Mesodermal cell (in vitro differentiated cells): ENCODE measurements at regions not wholly inside any gene's neighbourhood (a gene's known extent, or its start where the extent isn't known, plus 50 kb on each side); places are given as distances from the start of the nearest gene placed in this dataset.

Experiments
- H3K27ac ChIP-seq: 2 replicates; pipeline ENCODE4 v1.7.0; 2013; ENCODE audit warnings: mild to moderate bottlenecking, low read depth, low read length, moderate library complexity; ENCODE audit not compliant: severe bottlenecking
- H3K36me3 ChIP-seq: 2 replicates; pipeline ENCODE4 v1.7.1; 2013; ENCODE audit warnings: mild to moderate bottlenecking, low read length, moderate library complexity; ENCODE audit not compliant: control insufficient read depth, insufficient read depth
- H3K4me1 ChIP-seq: one replicate; pipeline ENCODE4 v1.7.1; 2013; ENCODE audit warnings: mild to moderate bottlenecking, low read length; ENCODE audit not compliant: insufficient read depth, control insufficient read depth, poor library complexity, severe bottlenecking
- H3K4me3 ChIP-seq: 2 replicates; pipeline ENCODE4 v1.7.0; 2013; ENCODE audit warnings: low read length, control low read depth, mild to moderate bottlenecking; ENCODE audit not compliant: insufficient read depth, poor library complexity, severe bottlenecking; ENCODE audit errors: extremely low read depth
- H3K9me3 ChIP-seq: 2 replicates; pipeline ENCODE4 v1.7.1; 2013; ENCODE audit warnings: mild to moderate bottlenecking, low read length, moderate library complexity; ENCODE audit not compliant: control insufficient read depth
- whole genome bisulfite sequencing, 2 experiments: methylation state at CpG; one replicate each; pipeline ENCODE4 v1.1.5; 2013; ENCODE audit warnings: missing lambda C conversion rate in 2 of 2; ENCODE audit not compliant: insufficient coverage in 2 of 2; 5-methylcytosine and 5-hydroxymethylcytosine counted together

DNA sequence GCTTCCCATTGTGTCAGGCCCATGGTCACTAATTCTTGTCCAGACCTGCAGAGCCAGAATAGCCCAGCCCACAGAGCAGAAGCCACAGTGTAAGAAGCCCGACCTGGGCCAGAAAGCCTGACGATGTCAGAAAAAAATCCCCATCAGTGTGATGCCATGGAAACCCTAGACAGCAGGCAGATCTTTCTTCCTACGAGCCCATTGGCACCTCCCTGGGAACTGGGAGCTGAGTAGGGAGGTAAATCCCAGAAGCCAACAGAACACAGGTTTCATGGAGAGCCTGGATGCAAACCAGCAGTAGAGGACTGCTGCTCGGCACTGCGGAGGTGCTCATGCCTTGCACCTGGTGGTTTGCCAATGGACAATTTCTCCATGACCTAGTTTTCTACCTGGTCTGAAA, 82.2 kb upstream of the SLC22A16 start:
- Histone ChIP-seq H3K4me3 (no peak overlapping the region), H3K36me3 (no peaks in the 10 kb centered on the region), H3K27ac (no peak overlapping the region), H3K4me1 (no peaks in the 10 kb centered on the region), H3K9me3 (no peaks in the 10 kb centered on the region)
- 90 to 97% methylated on average over 5 of the region's 5 CpGs for WGBS, 2 experiments

DNA sequence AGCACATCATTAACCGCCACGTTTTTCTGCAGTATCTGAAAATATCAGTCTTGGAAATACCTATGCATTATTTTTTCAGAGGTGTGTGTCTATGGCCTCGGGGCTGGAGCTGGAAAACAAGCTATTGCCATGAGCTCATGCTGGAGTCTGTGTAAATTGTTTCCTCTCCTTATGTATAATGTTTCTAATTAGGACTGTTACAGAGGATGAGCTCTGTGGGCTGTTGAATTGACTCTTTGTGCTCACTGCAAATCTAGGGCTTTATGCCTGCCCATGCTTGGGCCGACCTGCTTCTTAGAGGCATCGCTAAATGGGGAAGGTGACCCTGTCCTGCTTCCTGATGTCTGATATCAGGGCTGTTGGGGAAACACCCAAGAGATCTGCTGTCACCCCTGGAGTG, 80.8 kb upstream of the SLC22A16 start:
- Histone ChIP-seq H3K36me3 (no peaks in the 10 kb centered on the region), H3K4me1 (no peaks in the 10 kb centered on the region), H3K9me3 (peaks cover 6% of the 10 kb centered on the region), H3K4me3 (no peak overlapping the region), H3K27ac (no peak overlapping the region)
- WGBS, 2 experiments: 91 to 94% methylated on average over 2 to 4 of the region's 5 CpGs

DNA sequence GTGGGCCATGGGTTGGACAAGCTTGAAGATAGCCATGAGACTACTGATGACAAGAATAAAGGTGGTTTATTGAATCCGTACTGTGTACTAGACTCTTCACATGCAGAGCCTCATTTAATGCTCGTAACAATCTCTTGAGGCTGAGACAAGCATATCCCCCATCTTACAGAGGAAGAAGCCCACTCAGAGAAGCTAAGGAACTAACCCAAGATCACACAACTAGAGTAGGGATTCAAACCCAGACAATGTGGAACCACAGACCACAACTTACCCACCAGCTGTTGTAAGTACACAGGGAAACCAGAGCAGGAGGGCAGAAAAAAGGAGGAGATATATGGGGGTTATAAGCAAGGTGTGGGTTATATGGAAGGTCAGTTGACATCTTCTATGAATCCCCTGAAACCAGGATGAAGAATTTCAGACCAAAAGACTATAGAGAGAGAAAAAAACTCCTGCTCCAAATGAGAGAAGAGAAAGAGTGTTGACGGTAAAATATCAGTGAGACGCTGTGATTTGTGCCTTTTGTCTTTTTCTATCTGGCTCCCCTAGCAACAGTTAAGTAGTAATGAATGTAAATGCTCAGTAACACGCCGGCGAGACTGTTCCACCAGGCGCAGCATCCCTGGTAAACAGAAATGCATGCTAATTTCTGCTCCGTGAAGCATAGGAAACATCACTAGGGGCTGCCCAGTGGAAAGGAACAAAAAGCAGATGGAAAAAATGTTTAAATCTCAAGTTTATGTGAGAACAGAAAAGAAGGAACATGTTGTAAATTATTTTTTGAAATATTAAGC, 80.1 kb upstream of the SLC22A16 start:
- Histone ChIP-seq H3K36me3 (no peaks in the 10 kb centered on the region), H3K9me3 (peaks cover 7% of the 10 kb centered on the region), H3K4me1 (no peaks in the 10 kb centered on the region), H3K27ac (no peak overlapping the region), H3K4me3 (no peak overlapping the region)
- 93 to 96% methylated on average over 6 to 7 of the region's 9 CpGs for whole genome bisulfite sequencing, 2 experiments

DNA sequence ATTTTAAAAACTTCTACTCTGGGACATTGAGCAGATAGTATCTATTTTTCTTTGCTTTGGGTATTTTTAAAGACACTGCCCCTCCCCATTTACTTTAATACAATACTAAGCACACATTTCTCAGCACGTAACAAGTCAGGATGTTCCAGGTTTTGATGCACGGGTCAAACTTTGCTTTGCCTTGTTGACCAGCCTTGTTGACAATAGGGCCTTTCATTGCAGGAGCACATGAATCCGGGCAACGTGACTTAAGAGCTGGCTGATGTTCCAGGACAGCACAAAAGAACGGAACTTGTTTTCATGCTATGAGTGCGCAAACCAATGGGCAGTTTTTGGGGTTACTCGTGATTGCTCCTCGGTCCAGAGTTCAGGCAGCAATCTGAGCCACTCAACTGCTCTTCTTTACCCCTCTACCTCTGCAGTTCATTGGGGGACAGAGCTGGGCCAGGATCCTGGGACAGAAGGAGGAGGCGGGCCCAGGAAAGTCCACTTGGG, 78.6 kb upstream of the SLC22A16 start:
- 94 to 98% methylated on average over 8 of the region's 9 CpGs for WGBS, 2 experiments
- Histone ChIP-seq H3K36me3 (no peaks in the 10 kb centered on the region), H3K27ac (no peak overlapping the region), H3K4me1 (no peaks in the 10 kb centered on the region), H3K4me3 (no peak overlapping the region), H3K9me3 (peaks cover 7% of the 10 kb centered on the region)

DNA sequence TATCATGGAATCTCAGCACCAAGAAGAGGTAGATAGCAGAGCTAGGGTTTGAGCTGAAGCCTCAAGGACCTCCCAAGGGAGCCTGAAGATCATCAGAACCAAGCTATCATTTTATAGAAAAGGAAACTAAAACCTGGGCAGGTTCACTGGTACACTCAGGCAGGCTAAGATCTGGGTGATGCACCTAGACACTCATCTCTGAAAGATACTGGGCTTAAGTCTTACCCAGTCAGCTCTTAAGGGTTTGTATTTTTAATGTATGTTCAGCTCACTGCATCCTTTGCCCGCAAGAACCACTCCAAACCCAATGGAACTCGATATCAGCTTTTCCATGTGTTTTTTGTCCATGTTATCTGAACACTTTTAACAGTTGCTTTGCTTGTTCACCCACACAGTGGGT, 78.0 kb upstream of the SLC22A16 start:
- no peaks in the 10 kb centered on the region for H3K4me1 ChIP-seq
- no peak overlapping the region for H3K4me3 ChIP-seq
- no peak overlapping the region for H3K27ac ChIP-seq
- 100% methylated on average over 1 of the region's 2 CpGs; no CpG with 5 or more reads in 1 of the 2 experiments for WGBS, 2 experiments
- no peaks in the 10 kb centered on the region for H3K36me3 ChIP-seq
- H3K9me3 ChIP-seq: peaks cover 7% of the 10 kb centered on the region

DNA sequence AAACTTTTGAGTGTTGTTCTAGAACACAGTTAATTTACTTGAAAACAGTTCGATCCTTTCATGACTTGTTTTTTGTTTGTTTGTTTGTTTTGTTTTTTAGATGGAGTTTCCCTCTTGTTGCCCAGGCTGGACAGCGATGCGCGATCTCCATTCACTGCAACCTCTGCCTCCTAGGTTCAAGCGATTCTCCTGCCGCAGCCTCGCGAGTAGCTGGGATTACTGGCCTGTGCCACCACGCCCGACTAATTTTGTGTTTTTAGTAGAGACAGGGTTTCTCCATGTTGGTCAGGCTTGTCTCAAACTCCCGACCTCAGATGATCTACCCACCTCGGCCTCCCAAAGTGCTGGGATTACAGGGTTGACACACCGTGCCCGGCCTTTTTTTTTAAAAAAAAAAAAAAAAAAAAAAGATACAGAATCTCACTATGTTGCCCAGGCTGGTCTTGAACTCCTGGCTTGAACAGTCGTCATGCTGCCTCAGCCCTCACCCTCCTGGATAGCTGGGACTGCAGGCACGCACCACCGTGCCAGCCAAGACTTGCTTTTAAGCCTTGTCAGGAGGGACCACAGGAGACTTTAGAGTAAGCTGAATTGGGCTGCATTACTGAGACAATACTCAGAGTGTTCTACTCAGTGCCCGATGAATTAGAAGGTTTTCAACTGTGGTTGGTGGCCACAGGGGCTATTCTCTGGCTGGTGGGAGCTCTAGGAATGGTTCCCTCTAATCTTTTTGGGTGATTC, 76.7 kb upstream of the SLC22A16 start:
- WGBS, 2 experiments: 89 to 90% methylated on average over 11 to 12 of the region's 18 CpGs
- Histone ChIP-seq H3K4me1 (peaks cover 3% of the 10 kb centered on the region), H3K9me3 (peaks cover 7% of the 10 kb centered on the region), H3K4me3 (no peak overlapping the region), H3K27ac (no peak overlapping the region), H3K36me3 (no peaks in the 10 kb centered on the region)

DNA sequence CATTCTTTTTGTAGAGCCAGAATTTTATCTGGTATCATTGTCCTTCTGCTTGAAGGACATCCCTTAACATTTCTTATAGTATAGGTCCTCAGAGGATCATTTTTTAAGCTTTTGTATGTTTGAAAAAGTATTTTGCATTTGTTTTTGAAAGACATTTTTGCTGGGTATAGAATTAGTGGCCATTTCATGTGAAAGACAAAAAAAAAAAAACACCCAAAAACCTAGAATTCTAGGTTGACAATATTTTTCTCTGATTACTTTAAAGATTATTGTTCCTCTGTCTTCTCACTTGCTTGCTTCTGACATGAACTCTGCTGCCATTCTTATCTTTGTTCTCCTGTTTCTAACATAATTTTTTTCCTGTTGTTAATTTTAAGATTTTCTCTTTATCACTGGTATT, 75.7 kb upstream of the SLC22A16 start:
- peaks cover 13% of the 10 kb centered on the region for H3K4me1 ChIP-seq
- no peak overlapping the region for H3K4me3 ChIP-seq
- peaks cover 7% of the 10 kb centered on the region for H3K9me3 ChIP-seq
- no peak overlapping the region for H3K27ac ChIP-seq
- no peaks in the 10 kb centered on the region for H3K36me3 ChIP-seq

DNA sequence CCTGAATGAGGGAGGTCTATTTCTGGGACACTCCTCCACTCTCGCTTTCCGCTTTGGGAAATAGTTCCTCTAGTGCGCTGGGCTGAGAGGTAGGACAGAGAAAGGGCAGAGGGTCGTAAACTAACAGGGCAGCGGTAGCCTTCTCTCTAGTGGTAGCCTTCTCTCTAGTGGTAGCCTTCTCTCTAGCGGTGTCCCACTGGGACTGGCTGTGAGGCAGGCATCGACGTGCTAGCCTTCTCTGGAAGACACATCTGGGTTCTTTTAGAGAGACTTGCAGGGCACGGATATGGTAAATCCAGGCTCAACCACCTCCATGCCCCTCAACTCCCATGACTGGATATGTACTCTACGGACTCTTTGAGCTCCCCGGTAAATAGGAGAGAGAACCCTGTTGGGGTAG, 74.7 kb upstream of the SLC22A16 start:
- peaks cover 20% of the 10 kb centered on the region for H3K4me1 ChIP-seq
- H3K4me3 ChIP-seq: no peak overlapping the region
- H3K9me3 ChIP-seq: peaks cover 7% of the 10 kb centered on the region
- 94 to 96% methylated on average over 7 to 9 of the region's 11 CpGs for WGBS, 2 experiments
- H3K27ac ChIP-seq: no peak overlapping the region
- H3K36me3 ChIP-seq: no peaks in the 10 kb centered on the region

DNA sequence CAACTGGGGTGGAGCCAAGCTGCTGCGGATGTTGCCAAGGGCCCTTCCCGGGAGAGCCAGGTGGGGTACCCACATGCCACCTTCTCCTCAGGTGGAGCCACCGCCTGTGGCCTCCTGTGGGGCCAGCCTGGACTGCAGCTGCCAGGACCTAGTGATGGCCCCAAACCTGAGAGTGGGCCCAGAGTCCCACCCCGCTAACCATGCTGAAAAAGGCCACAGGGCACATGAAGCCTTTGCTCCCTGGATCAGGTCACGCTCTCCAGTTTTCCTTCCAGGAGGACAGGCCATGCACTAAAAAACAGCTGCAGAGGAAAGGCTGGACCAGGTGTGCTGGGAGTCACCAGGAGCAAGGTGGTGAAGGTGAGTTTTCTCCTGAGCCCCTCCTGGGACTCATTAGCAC, 73.9 kb upstream of the SLC22A16 start:
- Histone ChIP-seq H3K36me3 (no peaks in the 10 kb centered on the region), H3K27ac (no peak overlapping the region), H3K9me3 (peaks cover 9% of the 10 kb centered on the region), H3K4me1 (peaks cover 20% of the 10 kb centered on the region), H3K4me3 (no peak overlapping the region)
- WGBS, 2 experiments: 91 to 93% methylated on average over 4 to 5 of the region's 5 CpGs

DNA sequence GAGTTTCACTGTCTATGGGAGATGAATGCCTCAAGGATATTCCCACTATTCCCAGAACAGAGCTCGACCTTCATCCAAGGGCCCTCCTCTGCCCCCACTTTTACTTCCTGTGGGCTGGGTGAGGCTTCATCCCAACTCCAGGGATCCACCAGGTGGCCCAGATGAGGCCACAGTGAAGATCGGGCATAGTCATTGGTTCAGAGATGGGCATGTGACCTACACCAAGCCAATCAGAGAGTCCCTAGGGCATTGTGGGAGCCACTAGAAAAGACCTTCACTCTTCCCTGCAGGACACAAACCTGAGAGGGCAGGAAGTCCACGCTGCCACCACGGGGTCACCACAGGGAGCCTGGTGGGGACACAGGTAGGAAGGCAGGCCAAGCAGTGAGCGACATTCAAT, 72.9 kb upstream of the SLC22A16 start:
- Histone ChIP-seq H3K36me3 (no peaks in the 10 kb centered on the region), H3K9me3 (peaks cover 16% of the 10 kb centered on the region), H3K4me3 (no peak overlapping the region), H3K27ac (no peak overlapping the region), H3K4me1 (peaks cover 20% of the 10 kb centered on the region)
- WGBS, 2 experiments: 92 to 94% methylated on average over 5 of the region's 5 CpGs
